Lung (tissue), 11 donors: ENCODE measurements at regions not wholly inside any gene's neighbourhood (a gene's known extent, or its start where the extent isn't known, plus 50 kb on each side); places are given as distances from the start of the nearest gene placed in this dataset.

ENCODE experiments used
- ATAC-seq: fragments of 200-7000 bp; cut with Tn5 transposase; one replicate; pipeline ENCODE4 v1.9.1; 2020; ENCODE audit warnings: moderate number of reproducible peaks; ENCODE audit not compliant: insufficient read depth, low FRiP score
- DNase-seq, 3 donors: peaks; one replicate each; pipeline ENCODE4 v3.0.0-alpha.2; 2013 to 2017
- H3K27ac ChIP-seq, 2 donors: one replicate each; pipeline ENCODE4 v1.5.1; 2013; ENCODE audit warnings: mild to moderate bottlenecking in 2 of 2, moderate library complexity in 2 of 2, control low read depth in 1 of 2, inconsistent platforms in 1 of 2, low read depth in 1 of 2, low read length in 1 of 2
- H3K27me3 ChIP-seq, 3 donors: one replicate each; pipeline ENCODE4 v1.5.1; 2013; ENCODE audit warnings: low read length in 2 of 3; ENCODE audit not compliant: control insufficient read depth in 3 of 3, insufficient read depth in 3 of 3
- H3K36me3 ChIP-seq, 4 donors: one replicate each; pipeline ENCODE4 v1.5.1; 2013; ENCODE audit warnings: low read length in 4 of 4, mild to moderate bottlenecking in 1 of 4, moderate library complexity in 1 of 4; ENCODE audit not compliant: control insufficient read depth in 4 of 4, insufficient read depth in 4 of 4
- H3K4me1 ChIP-seq, 5 donors: one replicate each; pipeline ENCODE4 v1.5.1; 2013; ENCODE audit warnings: low read length in 5 of 5, mild to moderate bottlenecking in 2 of 5, moderate library complexity in 1 of 5; ENCODE audit not compliant: control insufficient read depth in 5 of 5, insufficient read depth in 5 of 5
- H3K4me3 ChIP-seq: one replicate; pipeline ENCODE4 v1.5.1; 2013; ENCODE audit warnings: mild to moderate bottlenecking, control low read depth, moderate library complexity
- H3K9ac ChIP-seq, 2 donors: one replicate each; pipeline ENCODE4 v1.5.1; 2013; ENCODE audit warnings: low read length in 2 of 2, control low read depth in 1 of 2; ENCODE audit not compliant: insufficient read depth in 1 of 2
- H3K9me3 ChIP-seq, 4 donors: one replicate each; pipeline ENCODE4 v1.5.1; 2013; ENCODE audit warnings: low read length in 3 of 4, mild to moderate bottlenecking in 1 of 4, moderate library complexity in 1 of 4; ENCODE audit not compliant: control insufficient read depth in 4 of 4, insufficient read depth in 3 of 4
- WGBS, 2 donors: extraction: QIAGEN DNeasy Blood & Tissue Kit; methylation state at CpG; one replicate each; pipeline ENCODE4 v1.1.7; 2013; 5-methylcytosine and 5-hydroxymethylcytosine counted together
- TF ChIP-seq, protein P1 (sequence below): IDR thresholded peaks from 2 replicates; pipeline ENCODE4 v1.5.1; 2012; ENCODE audit warnings: mild to moderate bottlenecking; ENCODE audit errors: control extremely low read depth, extremely low read depth
- donor health status: control.
- donor health status: control.
- donor health status: Bipolar disorder and iron deficiency.
- donor health status: healthy.
- donor health status: DM: yes; HTN: yes; CAD: no.

DNA sequence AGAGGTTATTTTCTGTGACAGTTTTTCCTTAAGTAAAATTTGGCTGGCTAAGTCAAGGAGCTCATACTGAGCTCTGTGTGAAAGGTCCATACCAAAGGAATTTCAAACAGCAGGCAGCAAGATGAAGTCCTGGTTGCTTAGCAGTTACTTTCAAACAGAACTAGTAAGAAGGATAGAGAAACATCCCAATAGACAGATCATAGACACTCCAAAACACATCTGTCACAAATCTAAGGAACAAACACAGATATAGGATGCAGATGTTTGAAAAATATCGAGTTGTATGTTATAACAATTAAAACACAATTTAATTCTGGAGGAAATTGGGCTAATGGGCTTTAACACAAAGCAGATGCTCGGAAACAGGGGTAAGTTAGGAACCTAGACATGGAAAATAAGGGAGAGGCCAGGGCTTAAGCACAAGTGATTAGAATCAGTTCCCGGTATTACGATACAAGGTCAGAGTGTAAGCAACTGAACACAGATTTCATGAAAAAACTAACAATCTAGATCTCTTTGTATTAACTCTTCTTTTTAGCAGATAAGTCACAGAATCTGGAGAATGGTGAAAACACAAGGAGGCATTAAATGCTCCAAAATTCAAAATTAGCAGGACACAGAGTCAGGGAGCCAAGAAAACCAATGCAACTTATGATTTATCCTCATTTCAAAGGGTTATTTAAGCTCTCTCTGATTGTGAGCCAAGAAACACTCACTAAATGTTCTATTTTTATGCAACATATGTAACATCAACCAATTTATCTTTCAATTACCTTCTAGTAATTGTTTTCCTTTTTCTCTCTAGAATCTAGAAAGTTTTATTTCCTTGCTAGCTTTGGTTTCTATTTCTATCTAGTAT, 1992.9 kb upstream of the PCDH20 start:
- 58 to 64% methylated on average over 4 of the region's 4 CpGs for WGBS, 2 donors
- ATAC-seq (no peak), DNase-seq (peak in 2 of 3 donors; percentile 92 to 93)
- Histone ChIP-seq H3K4me3 (no peak overlapping the region), H3K9me3 (peaks cover 0 to 2% (median 0%) of the 10 kb centered on the region in 4 donors), H3K36me3 (no peaks in the 10 kb centered on the region), H3K27me3 (no peaks in the 10 kb centered on the region), H3K4me1 (peaks cover 0 to 16% (median 0%) of the 10 kb centered on the region in 5 donors), H3K27ac (no peak overlapping the region), H3K9ac (no peak overlapping the region)
- TF ChIP-seq, protein P1, sequence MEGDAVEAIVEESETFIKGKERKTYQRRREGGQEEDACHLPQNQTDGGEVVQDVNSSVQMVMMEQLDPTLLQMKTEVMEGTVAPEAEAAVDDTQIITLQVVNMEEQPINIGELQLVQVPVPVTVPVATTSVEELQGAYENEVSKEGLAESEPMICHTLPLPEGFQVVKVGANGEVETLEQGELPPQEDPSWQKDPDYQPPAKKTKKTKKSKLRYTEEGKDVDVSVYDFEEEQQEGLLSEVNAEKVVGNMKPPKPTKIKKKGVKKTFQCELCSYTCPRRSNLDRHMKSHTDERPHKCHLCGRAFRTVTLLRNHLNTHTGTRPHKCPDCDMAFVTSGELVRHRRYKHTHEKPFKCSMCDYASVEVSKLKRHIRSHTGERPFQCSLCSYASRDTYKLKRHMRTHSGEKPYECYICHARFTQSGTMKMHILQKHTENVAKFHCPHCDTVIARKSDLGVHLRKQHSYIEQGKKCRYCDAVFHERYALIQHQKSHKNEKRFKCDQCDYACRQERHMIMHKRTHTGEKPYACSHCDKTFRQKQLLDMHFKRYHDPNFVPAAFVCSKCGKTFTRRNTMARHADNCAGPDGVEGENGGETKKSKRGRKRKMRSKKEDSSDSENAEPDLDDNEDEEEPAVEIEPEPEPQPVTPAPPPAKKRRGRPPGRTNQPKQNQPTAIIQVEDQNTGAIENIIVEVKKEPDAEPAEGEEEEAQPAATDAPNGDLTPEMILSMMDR, result no peak

DNA sequence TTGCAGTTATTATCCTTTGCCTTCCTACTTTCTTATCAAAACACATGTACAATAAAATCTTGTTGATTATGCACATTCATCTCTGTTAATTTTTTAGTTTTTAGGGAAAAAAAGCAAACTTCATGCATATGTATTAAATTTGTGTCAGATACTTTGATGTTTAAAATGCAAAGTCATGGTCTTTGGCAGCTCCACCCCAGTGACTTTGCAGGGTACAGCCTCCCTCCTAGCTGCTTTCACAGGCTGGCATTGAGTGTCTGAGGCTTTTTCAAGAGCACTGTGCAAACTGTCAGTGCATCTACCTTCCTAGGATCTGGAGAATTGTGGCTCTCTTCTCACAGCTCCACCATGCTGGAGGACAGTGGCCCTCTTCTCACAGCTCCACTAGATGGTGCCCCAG, 1988.1 kb upstream of the PCDH20 start:
- ATAC-seq (no peak), DNase-seq (no peak)
- H3K4me1 ChIP-seq, result peaks cover 0 to 16% (median 0%) of the 10 kb centered on the region in 5 donors
- H3K4me3 ChIP-seq, result no peak overlapping the region
- peaks cover 0 to 4% (median 0%) of the 10 kb centered on the region in 4 donors for H3K9me3 ChIP-seq
- TF ChIP-seq, protein P1, result no peak
- no peak overlapping the region for H3K9ac ChIP-seq
- no peaks in the 10 kb centered on the region for H3K36me3 ChIP-seq
- H3K27ac ChIP-seq, result no peak overlapping the region
- no peaks in the 10 kb centered on the region for H3K27me3 ChIP-seq

DNA sequence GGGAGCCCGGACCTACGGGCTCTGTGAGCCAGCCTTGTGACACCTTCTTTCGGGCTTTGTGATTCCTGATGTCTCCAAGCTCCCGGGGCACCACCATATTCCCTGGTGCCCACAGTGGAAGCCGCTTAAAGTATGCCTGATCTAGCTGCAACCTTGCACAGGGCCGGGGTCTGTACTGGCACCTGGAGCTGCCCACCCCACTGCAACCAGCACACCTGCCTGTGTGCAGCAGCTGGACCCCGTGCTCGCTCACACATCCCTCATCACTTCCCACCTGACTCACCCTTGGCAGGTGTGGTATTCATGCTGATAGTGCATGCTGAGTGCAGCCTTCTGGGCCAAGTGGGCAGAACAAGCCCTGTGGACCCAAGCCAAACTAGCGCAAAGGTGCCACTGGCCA, 1981.1 kb upstream of the PCDH20 start:
- no peak for ATAC-seq
- H3K27ac ChIP-seq, result no peak overlapping the region
- H3K4me1 ChIP-seq, result no peaks in the 10 kb centered on the region
- no peaks in the 10 kb centered on the region for H3K36me3 ChIP-seq
- TF ChIP-seq, protein P1, result no peak
- whole genome bisulfite sequencing, 2 donors, result 81 to 92% methylated on average over 9 of the region's 9 CpGs
- H3K27me3 ChIP-seq, result no peaks in the 10 kb centered on the region
- no peak overlapping the region for H3K9ac ChIP-seq
- DNase-seq, result no peak
- no peak overlapping the region for H3K4me3 ChIP-seq
- H3K9me3 ChIP-seq, result peaks cover 0 to 5% (median 0%) of the 10 kb centered on the region in 4 donors

DNA sequence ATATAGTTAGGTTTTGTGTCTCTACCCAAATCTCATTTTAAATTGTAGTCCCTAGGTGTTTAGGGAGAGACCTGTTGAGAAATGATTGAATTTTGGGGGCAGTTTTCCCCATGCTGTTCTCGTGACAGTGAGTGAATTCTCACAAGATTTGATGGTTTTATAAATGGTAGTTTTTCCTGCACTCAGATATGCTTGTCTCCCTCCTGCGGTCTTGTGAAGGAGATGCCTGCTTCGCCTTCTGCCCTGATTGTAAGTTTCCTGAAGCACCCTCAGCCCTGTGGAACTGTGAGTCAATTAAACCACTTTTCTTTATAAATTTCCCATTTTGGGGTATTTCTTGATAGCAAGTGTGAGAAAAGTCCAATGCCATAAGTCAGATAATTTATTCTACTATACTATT, 1977.5 kb upstream of the PCDH20 start:
- Histone ChIP-seq H3K27ac (no peak overlapping the region), H3K36me3 (no peaks in the 10 kb centered on the region), H3K9ac (no peak overlapping the region), H3K27me3 (no peaks in the 10 kb centered on the region), H3K4me1 (no peaks in the 10 kb centered on the region), H3K4me3 (no peak overlapping the region), H3K9me3 (peaks cover 0 to 3% (median 0%) of the 10 kb centered on the region in 4 donors)
- TF ChIP-seq, protein P1, result no peak
- ATAC-seq (no peak), DNase-seq (no peak)
- WGBS, 2 donors, result 83 to 84% methylated on average over 3 of the region's 3 CpGs
